OCI-LY1 (cell line): ENCODE measurements at regions not wholly inside any gene's neighbourhood (a gene's known extent, or its start where the extent isn't known, plus 50 kb on each side); places are given as distances from the start of the nearest gene placed in this dataset.

Experiments used
- H2AFZ ChIP-seq: fragments of 200-600 bp; sonication (generic), shearing (Covaris generic); 2 replicates; pipeline ENCODE4 v1.6.0; 2014; ENCODE audit warnings: antibody characterized with exemption, mild to moderate bottlenecking, low read length
- H3F3A ChIP-seq: fragments of 200-600 bp; sonication (generic), shearing (Covaris generic); 2 replicates; pipeline ENCODE4 v1.6.0; 2014; ENCODE audit warnings: mild to moderate bottlenecking, antibody characterized with exemption, low read length, moderate library complexity; ENCODE audit not compliant: insufficient read depth
- H3K27ac ChIP-seq: fragments of 200-600 bp; sonication (generic); 2 replicates; pipeline ENCODE4 v1.5.1; 2014; ENCODE audit warnings: low read length, mixed run types, mild to moderate bottlenecking, low read depth; ENCODE audit not compliant: poor library complexity, severe bottlenecking
- H3K27me3 ChIP-seq: fragments of 200-600 bp; sonication (generic); 2 replicates; pipeline ENCODE4 v1.6.0; 2014; ENCODE audit warnings: antibody characterized with exemption, mild to moderate bottlenecking, low read length, moderate library complexity; ENCODE audit not compliant: insufficient read depth
- H3K36me3 ChIP-seq: fragments of 200-600 bp; sonication (generic); 2 replicates; pipeline ENCODE4 v1.6.1; 2014; ENCODE audit warnings: mild to moderate bottlenecking, antibody characterized with exemption, low read length, moderate library complexity, mixed read lengths; ENCODE audit not compliant: insufficient read depth
- H3K4me1 ChIP-seq: fragments of 200-600 bp; sonication (generic); 2 replicates; pipeline ENCODE4 v1.5.1; 2014; ENCODE audit warnings: mild to moderate bottlenecking, low read length, moderate library complexity; ENCODE audit not compliant: insufficient read depth, severe bottlenecking
- H3K4me2 ChIP-seq: fragments of 200-600 bp; sonication (generic), shearing (Covaris generic); 2 replicates; pipeline ENCODE4 v1.6.1; 2014; ENCODE audit warnings: low read length
- H3K4me3 ChIP-seq: fragments of 200-600 bp; sonication (generic); 2 replicates; pipeline ENCODE4 v1.5.1; 2014; ENCODE audit warnings: low read length, low read depth, mild to moderate bottlenecking, mixed read lengths; ENCODE audit not compliant: poor library complexity, severe bottlenecking
- H3K79me2 ChIP-seq: fragments of 200-600 bp; shearing (Covaris generic); 2 replicates; pipeline ENCODE4 v1.6.1; 2016; ENCODE audit warnings: mixed run types, low read length, mixed read lengths; ENCODE audit not compliant: insufficient read depth
- H3K9ac ChIP-seq: fragments of 200-600 bp; sonication (generic), shearing (Covaris generic); 2 replicates; pipeline ENCODE4 v1.6.1; 2014; ENCODE audit warnings: mild to moderate bottlenecking, low read length, mixed read lengths
- H3K9me2 ChIP-seq: fragments of 200-600 bp; sonication (generic), shearing (Covaris generic); 2 replicates; pipeline ENCODE4 v1.6.1; 2014; ENCODE audit warnings: low read depth, mild to moderate bottlenecking, low read length, mixed read lengths
- H3K9me3 ChIP-seq: fragments of 200-600 bp; shearing (Covaris generic); 2 replicates; pipeline ENCODE4 v1.6.1; 2014; ENCODE audit warnings: low read length, mixed read lengths
- H4K20me1 ChIP-seq: fragments of 200-600 bp; sonication (generic), shearing (Covaris generic); 2 replicates; pipeline ENCODE4 v1.6.0; 2016; ENCODE audit warnings: mild to moderate bottlenecking, low read length; ENCODE audit not compliant: insufficient read depth
- EZH2 ChIP-seq: fragments of 200-600 bp; sonication (generic), shearing (Covaris generic); IDR thresholded peaks from 2 replicates; pipeline ENCODE4 v1.8.0; 2017; ENCODE audit warnings: borderline replicate concordance, mixed run types, mild to moderate bottlenecking, antibody characterized with exemption, low read length, moderate library complexity, mixed read lengths
- TF ChIP-seq, protein P1 (sequence below): fragments of 200-600 bp; sonication (generic), shearing (Covaris generic); IDR thresholded peaks from 2 replicates; pipeline ENCODE4 v1.5.1; 2017; ENCODE audit warnings: mild to moderate bottlenecking, antibody characterized with exemption, low read length, moderate library complexity, mixed read lengths

DNA sequence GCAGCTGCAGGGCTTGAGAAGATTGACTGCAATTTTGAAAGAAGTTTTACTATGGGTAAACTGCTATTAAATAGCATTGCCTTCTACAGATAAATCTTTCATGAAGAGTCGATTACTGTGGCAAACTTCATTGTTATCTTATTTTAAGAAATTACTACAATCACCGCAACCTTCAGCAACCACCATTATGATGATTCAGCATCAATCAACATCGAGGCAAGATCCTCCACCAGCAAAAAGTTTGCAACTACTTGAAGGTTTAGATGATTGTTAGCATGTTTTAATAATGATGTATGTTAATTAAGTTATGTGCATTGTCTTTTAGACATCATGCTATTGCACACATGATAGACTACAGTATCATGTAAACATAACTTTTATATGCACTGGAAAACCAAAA, 1511.0 kb downstream of the FSTL5 start:
- no peak for TF ChIP-seq EZH2
- TF ChIP-seq, protein P1, sequence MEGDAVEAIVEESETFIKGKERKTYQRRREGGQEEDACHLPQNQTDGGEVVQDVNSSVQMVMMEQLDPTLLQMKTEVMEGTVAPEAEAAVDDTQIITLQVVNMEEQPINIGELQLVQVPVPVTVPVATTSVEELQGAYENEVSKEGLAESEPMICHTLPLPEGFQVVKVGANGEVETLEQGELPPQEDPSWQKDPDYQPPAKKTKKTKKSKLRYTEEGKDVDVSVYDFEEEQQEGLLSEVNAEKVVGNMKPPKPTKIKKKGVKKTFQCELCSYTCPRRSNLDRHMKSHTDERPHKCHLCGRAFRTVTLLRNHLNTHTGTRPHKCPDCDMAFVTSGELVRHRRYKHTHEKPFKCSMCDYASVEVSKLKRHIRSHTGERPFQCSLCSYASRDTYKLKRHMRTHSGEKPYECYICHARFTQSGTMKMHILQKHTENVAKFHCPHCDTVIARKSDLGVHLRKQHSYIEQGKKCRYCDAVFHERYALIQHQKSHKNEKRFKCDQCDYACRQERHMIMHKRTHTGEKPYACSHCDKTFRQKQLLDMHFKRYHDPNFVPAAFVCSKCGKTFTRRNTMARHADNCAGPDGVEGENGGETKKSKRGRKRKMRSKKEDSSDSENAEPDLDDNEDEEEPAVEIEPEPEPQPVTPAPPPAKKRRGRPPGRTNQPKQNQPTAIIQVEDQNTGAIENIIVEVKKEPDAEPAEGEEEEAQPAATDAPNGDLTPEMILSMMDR: no peak
- Histone ChIP-seq H3K4me2 (no peak overlapping the region), H3K4me1 (no peaks in the 10 kb centered on the region), H3K27ac (no peak overlapping the region), H3F3A (no peaks in the 10 kb centered on the region), H2AFZ (no peak overlapping the region), H4K20me1 (no peaks in the 10 kb centered on the region), H3K79me2 (no peaks in the 10 kb centered on the region), H3K36me3 (no peaks in the 10 kb centered on the region), H3K4me3 (no peak overlapping the region), H3K9ac (no peak overlapping the region), H3K9me2 (no peaks in the 10 kb centered on the region), H3K9me3 (no peaks in the 10 kb centered on the region), H3K27me3 (no peaks in the 10 kb centered on the region)

- TF ChIP-seq, protein P1: no peak
- no peak for TF ChIP-seq EZH2
- no peaks in the 10 kb centered on the region for H3K27me3 ChIP-seq
- no peak overlapping the region for H3K4me3 ChIP-seq
- no peak overlapping the region for H3K27ac ChIP-seq
- no peak overlapping the region for H3K4me2 ChIP-seq
- no peaks in the 10 kb centered on the region for H3K9me2 ChIP-seq
- no peaks in the 10 kb centered on the region for H3F3A ChIP-seq
- no peaks in the 10 kb centered on the region for H3K9me3 ChIP-seq
- H4K20me1 ChIP-seq: no peaks in the 10 kb centered on the region
- H2AFZ ChIP-seq: no peak overlapping the region
- no peaks in the 10 kb centered on the region for H3K36me3 ChIP-seq
- no peaks in the 10 kb centered on the region for H3K4me1 ChIP-seq
- H3K9ac ChIP-seq: no peak overlapping the region
- no peaks in the 10 kb centered on the region for H3K79me2 ChIP-seq
Observed at GRCh38 chr4:160675550-160675949, 1488.2 kb downstream of the FSTL5 start.

DNA sequence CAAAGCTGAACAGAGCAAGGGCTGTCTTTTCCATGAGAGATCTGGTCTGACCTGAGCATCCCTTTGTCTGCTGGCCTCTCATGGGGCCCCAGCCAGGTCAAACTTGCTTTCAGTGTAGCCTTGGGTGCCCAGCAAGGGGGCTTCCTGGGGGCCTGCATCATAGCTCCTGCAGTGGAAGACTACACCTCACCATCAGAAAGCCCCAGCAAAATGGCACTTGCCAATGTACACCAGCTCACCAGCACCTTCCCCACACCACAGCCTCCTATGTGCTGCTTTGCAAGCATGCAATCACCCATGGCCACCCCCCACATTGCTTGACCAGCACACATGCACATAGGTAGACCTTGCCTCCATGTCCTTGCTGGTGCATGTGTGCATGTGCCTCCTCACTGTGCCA, 1478.1 kb downstream of the FSTL5 start:
- H3K9me2 ChIP-seq: no peaks in the 10 kb centered on the region
- no peaks in the 10 kb centered on the region for H3K4me1 ChIP-seq
- TF ChIP-seq EZH2: no peak
- TF ChIP-seq, protein P1: no peak
- H3K79me2 ChIP-seq: no peaks in the 10 kb centered on the region
- no peaks in the 10 kb centered on the region for H4K20me1 ChIP-seq
- no peaks in the 10 kb centered on the region for H3K36me3 ChIP-seq
- no peak overlapping the region for H3K4me3 ChIP-seq
- H3K4me2 ChIP-seq: no peak overlapping the region
- H3K27ac ChIP-seq: no peak overlapping the region
- no peak overlapping the region for H3K9ac ChIP-seq
- no peaks in the 10 kb centered on the region for H3F3A ChIP-seq
- H3K27me3 ChIP-seq: no peaks in the 10 kb centered on the region
- H2AFZ ChIP-seq: no peak overlapping the region
- no peaks in the 10 kb centered on the region for H3K9me3 ChIP-seq
